DOHH2 (cell line): ENCODE measurements at regions not wholly inside any gene's neighbourhood (a gene's known extent, or its start where the extent isn't known, plus 50 kb on each side); places are given as distances from the start of the nearest gene placed in this dataset.

Experiments
- EZH2phosphoT487 ChIP-seq: fragments of 200-600 bp; sonication (generic); IDR thresholded peaks from 2 replicates; pipeline ENCODE4 v1.6.1; 2017; ENCODE audit warnings: borderline replicate concordance, mild to moderate bottlenecking, antibody characterized with exemption, low read length, moderate library complexity, mixed read lengths
- TF ChIP-seq, protein P1 (sequence below): fragments of 200-600 bp; sonication (generic); IDR thresholded peaks from one replicate; pipeline ENCODE4 v1.5.1; 2014; ENCODE audit warnings: antibody characterized with exemption, mild to moderate bottlenecking, low read depth, low read length; ENCODE audit not compliant: poor library complexity, severe bottlenecking

DNA sequence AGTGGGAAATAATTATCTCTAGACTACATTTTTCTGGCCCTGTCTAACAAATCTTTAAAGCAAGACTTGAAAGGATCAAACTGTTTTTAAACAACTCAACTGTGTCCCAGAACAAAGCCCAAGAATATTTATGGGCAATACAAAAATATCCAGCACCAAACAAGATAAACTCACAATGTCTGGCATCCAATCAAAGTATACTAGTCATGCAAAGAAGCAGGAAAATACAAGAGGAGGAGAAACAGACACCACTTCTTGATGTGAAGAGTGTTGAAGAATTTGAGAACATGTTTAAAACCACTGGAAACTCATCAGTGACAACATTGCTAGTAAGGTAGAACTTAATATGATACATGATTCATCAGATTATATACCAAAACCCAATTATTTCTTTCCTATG, 66.1 kb upstream of the CDC42EP3 start:
- TF ChIP-seq, protein P1, sequence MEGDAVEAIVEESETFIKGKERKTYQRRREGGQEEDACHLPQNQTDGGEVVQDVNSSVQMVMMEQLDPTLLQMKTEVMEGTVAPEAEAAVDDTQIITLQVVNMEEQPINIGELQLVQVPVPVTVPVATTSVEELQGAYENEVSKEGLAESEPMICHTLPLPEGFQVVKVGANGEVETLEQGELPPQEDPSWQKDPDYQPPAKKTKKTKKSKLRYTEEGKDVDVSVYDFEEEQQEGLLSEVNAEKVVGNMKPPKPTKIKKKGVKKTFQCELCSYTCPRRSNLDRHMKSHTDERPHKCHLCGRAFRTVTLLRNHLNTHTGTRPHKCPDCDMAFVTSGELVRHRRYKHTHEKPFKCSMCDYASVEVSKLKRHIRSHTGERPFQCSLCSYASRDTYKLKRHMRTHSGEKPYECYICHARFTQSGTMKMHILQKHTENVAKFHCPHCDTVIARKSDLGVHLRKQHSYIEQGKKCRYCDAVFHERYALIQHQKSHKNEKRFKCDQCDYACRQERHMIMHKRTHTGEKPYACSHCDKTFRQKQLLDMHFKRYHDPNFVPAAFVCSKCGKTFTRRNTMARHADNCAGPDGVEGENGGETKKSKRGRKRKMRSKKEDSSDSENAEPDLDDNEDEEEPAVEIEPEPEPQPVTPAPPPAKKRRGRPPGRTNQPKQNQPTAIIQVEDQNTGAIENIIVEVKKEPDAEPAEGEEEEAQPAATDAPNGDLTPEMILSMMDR = no peak
- no peak for TF ChIP-seq EZH2phosphoT487
